DND-41 (cell line): ENCODE measurements at regions not wholly inside any gene's neighbourhood (a gene's known extent, or its start where the extent isn't known, plus 50 kb on each side); places are given as distances from the start of the nearest gene placed in this dataset.

Experiments used
- ATAC-seq: fragments of 200-7000 bp; cut with Tn5 transposase; 3 replicates; pipeline ENCODE4 v1.9.1; 2021; ENCODE audit warnings: low read depth; ENCODE audit not compliant: insufficient read depth
- DNase-seq: peaks from one replicate; pipeline ENCODE4 v3.0.0-alpha.2; 2020
- H2AFZ ChIP-seq: 2 replicates; pipeline ENCODE4 v1.6.0; 2012; ENCODE audit warnings: low read depth, low read length
- H3K27ac ChIP-seq: 2 replicates; pipeline ENCODE4 v1.5.1; 2012; ENCODE audit warnings: low read length, inconsistent platforms
- H3K27me3 ChIP-seq: fragments of 200-600 bp; sonication (generic); 2 replicates; pipeline ENCODE4 v1.6.0; 2012; ENCODE audit warnings: low read length, mild to moderate bottlenecking, inconsistent platforms; ENCODE audit not compliant: insufficient read depth, poor library complexity
- H3K36me3 ChIP-seq: 2 replicates; pipeline ENCODE4 v1.5.1; 2012; ENCODE audit warnings: low read length, inconsistent platforms; ENCODE audit not compliant: insufficient read depth
- H3K4me1 ChIP-seq: 2 replicates; pipeline ENCODE4 v1.5.1; 2012; ENCODE audit warnings: mild to moderate bottlenecking, low read length; ENCODE audit not compliant: insufficient read depth
- H3K4me2 ChIP-seq: 2 replicates; pipeline ENCODE4 v1.6.0; 2012; ENCODE audit warnings: mild to moderate bottlenecking, moderate library complexity, low read length, inconsistent platforms; ENCODE audit not compliant: insufficient read depth
- H3K4me3 ChIP-seq, 2 experiments: fragments of 200-600 bp in 1 of 2; shearing (Covaris generic) in 1 of 2; 2 replicates each; pipeline ENCODE4 v1.5.1; 2012 to 2016; ENCODE audit warnings: inconsistent platforms in 2 of 2, low read length in 2 of 2, mild to moderate bottlenecking in 2 of 2, low read depth in 1 of 2, moderate library complexity in 1 of 2
- H3K79me2 ChIP-seq: 2 replicates; pipeline ENCODE4 v1.6.0; 2012; ENCODE audit warnings: low read length, inconsistent platforms; ENCODE audit not compliant: insufficient read depth
- H3K9ac ChIP-seq: 2 replicates; pipeline ENCODE4 v1.6.0; 2012; ENCODE audit warnings: low read depth, mild to moderate bottlenecking, inconsistent platforms, low read length, moderate library complexity
- H3K9me3 ChIP-seq: 2 replicates; pipeline ENCODE4 v1.5.1; 2012; ENCODE audit warnings: low read length, moderate library complexity, mild to moderate bottlenecking, inconsistent platforms; ENCODE audit not compliant: insufficient read depth, severe bottlenecking
- H4K20me1 ChIP-seq: 2 replicates; pipeline ENCODE4 v1.6.0; 2012; ENCODE audit warnings: low read length; ENCODE audit not compliant: insufficient read depth
- CTCF ChIP-seq: IDR thresholded peaks from 2 replicates; pipeline ENCODE4 v1.5.1; 2012; ENCODE audit warnings: borderline replicate concordance, low read length, moderate library complexity, mild to moderate bottlenecking; ENCODE audit not compliant: poor library complexity, severe bottlenecking; ENCODE audit errors: extremely low read depth
- EZH2 ChIP-seq: IDR thresholded peaks from 3 replicates; pipeline ENCODE4 v1.6.1; 2012; ENCODE audit warnings: borderline replicate concordance, low read depth, mild to moderate bottlenecking, moderate library complexity, low read length, inconsistent platforms; ENCODE audit not compliant: severe bottlenecking

GRCh38 chr6:164011321-164011720 is 596.8 kb downstream of the QKI start:
- no peak for ATAC-seq
- H3K36me3 ChIP-seq: no peaks in the 10 kb centered on the region
- no peak overlapping the region for H3K4me2 ChIP-seq
- no peak for TF ChIP-seq EZH2
- no peak for TF ChIP-seq CTCF
- H3K9me3 ChIP-seq: peaks cover 2% of the 10 kb centered on the region
- H4K20me1 ChIP-seq: no peaks in the 10 kb centered on the region
- DNase-seq: no peak
- no peak overlapping the region for H3K27ac ChIP-seq
- H2AFZ ChIP-seq: no peak overlapping the region
- no peak overlapping the region for H3K4me3 ChIP-seq
- H3K4me1 ChIP-seq: no peaks in the 10 kb centered on the region
- no peak overlapping the region for H3K9ac ChIP-seq
- H3K27me3 ChIP-seq: no peaks in the 10 kb centered on the region
- H3K79me2 ChIP-seq: no peaks in the 10 kb centered on the region

GRCh38 chr6:164010441-164011103 is 596.1 kb downstream of the QKI start:
- no peak overlapping the region for H3K4me2 ChIP-seq
- no peaks in the 10 kb centered on the region for H3K9me3 ChIP-seq
- TF ChIP-seq CTCF: no peak
- TF ChIP-seq EZH2: no peak
- no peaks in the 10 kb centered on the region for H4K20me1 ChIP-seq
- no peak overlapping the region for H3K4me3 ChIP-seq
- no peaks in the 10 kb centered on the region for H3K79me2 ChIP-seq
- no peak overlapping the region for H2AFZ ChIP-seq
- no peak for ATAC-seq
- no peak for DNase-seq
- no peak overlapping the region for H3K9ac ChIP-seq
- no peaks in the 10 kb centered on the region for H3K27me3 ChIP-seq
- H3K4me1 ChIP-seq: no peaks in the 10 kb centered on the region
- H3K36me3 ChIP-seq: no peaks in the 10 kb centered on the region
- no peak overlapping the region for H3K27ac ChIP-seq

- no peak for DNase-seq
- TF ChIP-seq EZH2 (no peak), CTCF (no peak)
- Histone ChIP-seq H3K36me3 (no peaks in the 10 kb centered on the region), H2AFZ (no peak overlapping the region), H3K27ac (no peak overlapping the region), H3K9me3 (no peaks in the 10 kb centered on the region), H3K79me2 (no peaks in the 10 kb centered on the region), H3K27me3 (no peaks in the 10 kb centered on the region), H3K4me1 (no peaks in the 10 kb centered on the region), H3K4me3 (no peak overlapping the region), H3K9ac (no peak overlapping the region), H3K4me2 (no peak overlapping the region), H4K20me1 (no peaks in the 10 kb centered on the region)
- no peak for ATAC-seq
Observed at GRCh38 chr6:164008902-164009301, 594.4 kb downstream of the QKI start.
